OCI-LY1 (cell line): ENCODE measurements at regions not wholly inside any gene's neighbourhood (a gene's known extent, or its start where the extent isn't known, plus 50 kb on each side); places are given as distances from the start of the nearest gene placed in this dataset.

ENCODE experiments used
- H2AFZ ChIP-seq: fragments of 200-600 bp; sonication (generic), shearing (Covaris generic); 2 replicates; pipeline ENCODE4 v1.6.0; 2014; ENCODE audit warnings: antibody characterized with exemption, mild to moderate bottlenecking, low read length
- H3F3A ChIP-seq: fragments of 200-600 bp; sonication (generic), shearing (Covaris generic); 2 replicates; pipeline ENCODE4 v1.6.0; 2014; ENCODE audit warnings: mild to moderate bottlenecking, antibody characterized with exemption, low read length, moderate library complexity; ENCODE audit not compliant: insufficient read depth
- H3K27ac ChIP-seq: fragments of 200-600 bp; sonication (generic); 2 replicates; pipeline ENCODE4 v1.5.1; 2014; ENCODE audit warnings: low read length, mixed run types, mild to moderate bottlenecking, low read depth; ENCODE audit not compliant: poor library complexity, severe bottlenecking
- H3K27me3 ChIP-seq: fragments of 200-600 bp; sonication (generic); 2 replicates; pipeline ENCODE4 v1.6.0; 2014; ENCODE audit warnings: antibody characterized with exemption, mild to moderate bottlenecking, low read length, moderate library complexity; ENCODE audit not compliant: insufficient read depth
- H3K36me3 ChIP-seq: fragments of 200-600 bp; sonication (generic); 2 replicates; pipeline ENCODE4 v1.6.1; 2014; ENCODE audit warnings: mild to moderate bottlenecking, antibody characterized with exemption, low read length, moderate library complexity, mixed read lengths; ENCODE audit not compliant: insufficient read depth
- H3K4me1 ChIP-seq: fragments of 200-600 bp; sonication (generic); 2 replicates; pipeline ENCODE4 v1.5.1; 2014; ENCODE audit warnings: mild to moderate bottlenecking, low read length, moderate library complexity; ENCODE audit not compliant: insufficient read depth, severe bottlenecking
- H3K4me2 ChIP-seq: fragments of 200-600 bp; sonication (generic), shearing (Covaris generic); 2 replicates; pipeline ENCODE4 v1.6.1; 2014; ENCODE audit warnings: low read length
- H3K4me3 ChIP-seq: fragments of 200-600 bp; sonication (generic); 2 replicates; pipeline ENCODE4 v1.5.1; 2014; ENCODE audit warnings: low read length, low read depth, mild to moderate bottlenecking, mixed read lengths; ENCODE audit not compliant: poor library complexity, severe bottlenecking
- H3K79me2 ChIP-seq: fragments of 200-600 bp; shearing (Covaris generic); 2 replicates; pipeline ENCODE4 v1.6.1; 2016; ENCODE audit warnings: mixed run types, low read length, mixed read lengths; ENCODE audit not compliant: insufficient read depth
- H3K9ac ChIP-seq: fragments of 200-600 bp; sonication (generic), shearing (Covaris generic); 2 replicates; pipeline ENCODE4 v1.6.1; 2014; ENCODE audit warnings: mild to moderate bottlenecking, low read length, mixed read lengths
- H3K9me2 ChIP-seq: fragments of 200-600 bp; sonication (generic), shearing (Covaris generic); 2 replicates; pipeline ENCODE4 v1.6.1; 2014; ENCODE audit warnings: low read depth, mild to moderate bottlenecking, low read length, mixed read lengths
- H3K9me3 ChIP-seq: fragments of 200-600 bp; shearing (Covaris generic); 2 replicates; pipeline ENCODE4 v1.6.1; 2014; ENCODE audit warnings: low read length, mixed read lengths
- H4K20me1 ChIP-seq: fragments of 200-600 bp; sonication (generic), shearing (Covaris generic); 2 replicates; pipeline ENCODE4 v1.6.0; 2016; ENCODE audit warnings: mild to moderate bottlenecking, low read length; ENCODE audit not compliant: insufficient read depth
- CTCF ChIP-seq: fragments of 200-600 bp; sonication (generic), shearing (Covaris generic); IDR thresholded peaks from 2 replicates; pipeline ENCODE4 v1.5.1; 2017; ENCODE audit warnings: mild to moderate bottlenecking, antibody characterized with exemption, low read length, moderate library complexity, mixed read lengths
- EZH2 ChIP-seq: fragments of 200-600 bp; sonication (generic), shearing (Covaris generic); IDR thresholded peaks from 2 replicates; pipeline ENCODE4 v1.8.0; 2017; ENCODE audit warnings: borderline replicate concordance, mixed run types, mild to moderate bottlenecking, antibody characterized with exemption, low read length, moderate library complexity, mixed read lengths

GRCh38 chr5:128870373-128870772 lies 94.9 kb upstream of the SLC27A6 start:
- H3K79me2 ChIP-seq, result no peaks in the 10 kb centered on the region
- no peak overlapping the region for H3K4me3 ChIP-seq
- no peaks in the 10 kb centered on the region for H4K20me1 ChIP-seq
- no peaks in the 10 kb centered on the region for H3K36me3 ChIP-seq
- no peaks in the 10 kb centered on the region for H3K4me1 ChIP-seq
- no peaks in the 10 kb centered on the region for H3K9me3 ChIP-seq
- no peaks in the 10 kb centered on the region for H3F3A ChIP-seq
- H3K27me3 ChIP-seq, result no peaks in the 10 kb centered on the region
- H3K9ac ChIP-seq, result no peak overlapping the region
- H3K9me2 ChIP-seq, result no peaks in the 10 kb centered on the region
- TF ChIP-seq EZH2 (no peak), CTCF (no peak)
- no peak overlapping the region for H3K27ac ChIP-seq
- no peak overlapping the region for H2AFZ ChIP-seq
- no peak overlapping the region for H3K4me2 ChIP-seq

GRCh38 chr5:128870923-128871322 lies 94.4 kb upstream of the SLC27A6 start:
- H2AFZ ChIP-seq, result no peak overlapping the region
- H3K4me3 ChIP-seq, result no peak overlapping the region
- no peaks in the 10 kb centered on the region for H4K20me1 ChIP-seq
- H3K27me3 ChIP-seq, result no peaks in the 10 kb centered on the region
- H3K9me3 ChIP-seq, result no peaks in the 10 kb centered on the region
- H3K9ac ChIP-seq, result no peak overlapping the region
- H3K27ac ChIP-seq, result no peak overlapping the region
- no peak overlapping the region for H3K4me2 ChIP-seq
- no peaks in the 10 kb centered on the region for H3K79me2 ChIP-seq
- TF ChIP-seq EZH2 (no peak), CTCF (no peak)
- no peaks in the 10 kb centered on the region for H3K9me2 ChIP-seq
- no peaks in the 10 kb centered on the region for H3F3A ChIP-seq
- no peaks in the 10 kb centered on the region for H3K4me1 ChIP-seq
- H3K36me3 ChIP-seq, result no peaks in the 10 kb centered on the region

- no peaks in the 10 kb centered on the region for H3K9me2 ChIP-seq
- no peaks in the 10 kb centered on the region for H3K79me2 ChIP-seq
- H3K9ac ChIP-seq, result no peak overlapping the region
- H3K27ac ChIP-seq, result no peak overlapping the region
- no peak overlapping the region for H3K4me2 ChIP-seq
- no peaks in the 10 kb centered on the region for H3K9me3 ChIP-seq
- no peak overlapping the region for H3K4me3 ChIP-seq
- H3K36me3 ChIP-seq, result no peaks in the 10 kb centered on the region
- no peaks in the 10 kb centered on the region for H4K20me1 ChIP-seq
- no peaks in the 10 kb centered on the region for H3F3A ChIP-seq
- H2AFZ ChIP-seq, result no peak overlapping the region
- H3K4me1 ChIP-seq, result no peaks in the 10 kb centered on the region
- H3K27me3 ChIP-seq, result no peaks in the 10 kb centered on the region
- TF ChIP-seq CTCF (no peak), EZH2 (no peak)
Observed at GRCh38 chr5:128876569-128877382, 88.5 kb upstream of the SLC27A6 start.
